ENCODE measurements at regions not wholly inside any gene's neighbourhood (a gene's known extent, or its start where the extent isn't known, plus 50 kb on each side); places are given as distances from the start of the nearest gene placed in this dataset.

GRCh38 chr2:104415284-104415683 is 438.6 kb upstream of the POU3F3 start:
- Histone ChIP-seq H3K9me3 (no peaks in the 10 kb centered on the region), H3K4me3 (no peak overlapping the region), H3K27me3 (no peaks in the 10 kb centered on the region), H3K36me3 (no peaks in the 10 kb centered on the region)
- DNase-seq, result no peak

- Histone ChIP-seq H3K27me3 (no peaks in the 10 kb centered on the region), H3K36me3 (no peaks in the 10 kb centered on the region), H3K9me3 (no peaks in the 10 kb centered on the region), H3K4me3 (no peak overlapping the region)
- DNase-seq, result no peak
These were observed 437.4 kb upstream of the POU3F3 start for GRCh38 chr2:104416339-104417000.

DNA sequence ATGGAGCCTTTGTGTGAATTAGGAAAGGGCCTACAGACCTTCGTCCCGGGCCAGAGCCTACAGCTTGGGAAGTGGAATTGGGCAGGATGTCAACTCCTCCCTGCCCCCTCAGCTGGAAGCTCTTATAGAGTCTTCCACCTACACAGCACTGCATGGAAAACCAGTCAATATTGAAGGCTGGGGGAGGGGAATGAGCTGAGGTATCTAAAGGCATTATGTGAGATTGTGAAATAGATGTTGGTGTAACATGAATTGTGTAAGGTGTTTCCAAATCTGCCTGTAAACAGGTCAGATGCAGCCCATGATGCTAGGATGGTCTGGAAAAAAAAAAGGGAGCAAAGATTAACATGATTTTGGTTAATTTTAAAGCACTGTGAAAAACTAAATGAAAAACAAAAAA is 433.5 kb upstream of the POU3F3 start:
- no peak for DNase-seq
- H3K27me3 ChIP-seq, result no peaks in the 10 kb centered on the region

DNA sequence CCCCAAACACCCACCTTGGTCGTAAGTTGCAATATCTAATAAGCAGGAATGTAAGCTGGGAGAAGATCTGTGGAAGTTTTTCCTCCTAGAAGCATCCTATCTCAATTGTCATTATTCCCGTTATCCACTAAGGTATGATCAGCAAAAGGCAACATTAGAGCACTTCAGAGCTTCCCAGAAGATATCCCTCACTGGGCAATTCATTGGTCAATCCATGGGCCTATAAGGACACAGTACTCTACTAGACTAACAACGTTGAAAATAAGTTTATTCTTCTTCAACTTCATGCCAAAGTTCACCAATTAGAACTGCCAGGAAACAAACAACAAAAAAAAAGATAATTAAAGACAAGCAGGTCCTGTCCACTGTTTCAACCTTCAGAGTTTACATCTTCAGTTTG is 433.0 kb upstream of the POU3F3 start:
- H3K27me3 ChIP-seq, result no peaks in the 10 kb centered on the region
- no peaks in the 10 kb centered on the region for H3K9me3 ChIP-seq
- no peak overlapping the region for H3K4me3 ChIP-seq
- no peaks in the 10 kb centered on the region for H3K36me3 ChIP-seq
- no peak for DNase-seq

More for the DNA sequence above, 433.5 kb upstream of the POU3F3 start:
- Histone ChIP-seq H3K9me3 (no peaks in the 10 kb centered on the region), H3K4me3 (no peak overlapping the region), H3K36me3 (no peaks in the 10 kb centered on the region)

DNA sequence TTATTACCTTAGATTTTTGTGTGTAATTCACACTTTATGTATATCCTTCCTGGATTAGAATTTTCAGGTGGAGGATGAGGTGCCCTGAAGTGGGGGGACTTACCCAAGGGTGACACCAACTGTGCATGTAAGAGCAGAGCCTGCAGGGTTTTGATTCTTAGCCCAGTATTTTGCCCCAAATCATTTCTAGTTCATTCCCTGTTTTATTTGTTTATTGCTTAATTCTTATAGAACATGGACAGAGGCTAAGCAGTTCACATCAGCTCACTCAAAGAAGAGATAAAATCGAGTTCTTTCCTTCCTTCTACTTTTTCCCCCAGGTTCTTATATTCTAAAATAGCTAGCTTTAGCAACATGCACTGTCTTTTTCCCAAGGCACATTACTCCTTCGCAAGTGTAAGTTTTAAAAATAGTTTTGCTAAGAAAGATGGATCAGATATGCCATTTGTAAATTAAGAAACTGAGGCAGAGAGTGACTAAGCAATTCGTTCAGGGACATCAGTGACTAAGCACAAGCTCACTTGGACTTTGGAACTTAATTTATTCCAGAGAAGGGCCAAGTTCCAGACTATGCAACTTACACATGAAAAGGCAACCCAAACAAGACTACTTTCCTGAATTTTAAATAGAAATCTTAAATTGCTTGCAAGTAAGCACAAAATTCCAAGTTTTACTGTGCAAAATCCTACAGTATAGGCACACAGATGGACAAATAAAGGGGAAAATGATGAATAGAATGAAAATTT is 427.9 kb upstream of the POU3F3 start:
- H3K9me3 ChIP-seq, result no peaks in the 10 kb centered on the region
- no peak for DNase-seq
- H3K36me3 ChIP-seq, result no peaks in the 10 kb centered on the region
- H3K27me3 ChIP-seq, result no peaks in the 10 kb centered on the region
- no peak overlapping the region for H3K4me3 ChIP-seq

DNA sequence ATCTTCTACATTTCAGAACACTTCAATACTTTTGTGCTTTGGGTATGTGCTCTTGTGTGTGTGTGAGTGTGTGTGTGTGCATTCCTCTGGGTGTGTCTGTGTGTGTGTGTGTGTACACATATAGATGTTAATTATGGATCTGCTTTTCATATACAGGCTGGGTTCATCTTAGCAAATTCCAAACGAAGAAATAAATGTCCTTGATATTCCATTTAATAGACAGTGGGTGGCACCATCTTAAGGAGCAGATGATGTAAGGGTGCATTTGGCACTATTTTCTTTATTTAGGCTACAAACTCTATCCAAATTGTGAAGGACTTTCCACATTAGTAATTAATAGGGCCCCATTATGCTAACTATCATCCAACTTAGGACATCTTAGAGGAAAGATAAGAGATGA is 425.8 kb upstream of the POU3F3 start:
- H3K27me3 ChIP-seq, result no peaks in the 10 kb centered on the region
- H3K9me3 ChIP-seq, result no peaks in the 10 kb centered on the region
- no peak for DNase-seq
- H3K36me3 ChIP-seq, result no peaks in the 10 kb centered on the region
- no peak overlapping the region for H3K4me3 ChIP-seq

- Histone ChIP-seq H3K27me3 (no peaks in the 10 kb centered on the region), H3K9me3 (no peaks in the 10 kb centered on the region), H3K4me3 (no peak overlapping the region), H3K36me3 (no peaks in the 10 kb centered on the region)
- no peak for DNase-seq
These were observed 424.1 kb upstream of the POU3F3 start for GRCh38 chr2:104429639-104430358.

- Histone ChIP-seq H3K9me3 (no peaks in the 10 kb centered on the region), H3K36me3 (no peaks in the 10 kb centered on the region), H3K4me3 (no peak overlapping the region), H3K27me3 (no peaks in the 10 kb centered on the region)
- DNase-seq, result no peak
These were observed 423.6 kb upstream of the POU3F3 start for GRCh38 chr2:104430359-104430740.

- H3K27me3 ChIP-seq, result no peaks in the 10 kb centered on the region
- no peak for DNase-seq
- no peaks in the 10 kb centered on the region for H3K9me3 ChIP-seq
- H3K36me3 ChIP-seq, result no peaks in the 10 kb centered on the region
- no peak overlapping the region for H3K4me3 ChIP-seq
These were observed 423.1 kb upstream of the POU3F3 start for GRCh38 chr2:104430852-104431251.

DNA sequence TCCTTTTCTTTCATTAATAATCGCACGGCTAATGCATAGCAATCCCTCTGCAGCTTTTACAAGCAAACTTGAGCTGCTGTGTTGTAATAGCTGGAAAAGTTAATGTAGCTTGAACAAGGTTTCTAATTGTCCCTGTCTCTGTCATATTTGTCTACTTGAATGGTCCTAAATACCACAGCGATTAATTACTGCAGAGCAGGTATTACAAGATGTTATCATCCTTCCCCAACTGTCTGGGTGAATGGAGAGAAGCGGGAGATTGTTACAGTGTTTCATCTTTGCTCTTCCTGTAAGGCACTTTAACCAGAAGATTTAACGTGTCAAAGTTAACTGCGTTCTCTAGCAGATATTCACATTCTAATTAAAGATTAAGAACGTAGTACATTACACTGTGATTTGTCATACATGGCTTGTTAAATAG is 422.2 kb upstream of the POU3F3 start:
- Histone ChIP-seq H3K36me3 (no peaks in the 10 kb centered on the region), H3K27me3 (no peaks in the 10 kb centered on the region), H3K4me3 (no peak overlapping the region), H3K9me3 (no peaks in the 10 kb centered on the region)
- no peak for DNase-seq

DNA sequence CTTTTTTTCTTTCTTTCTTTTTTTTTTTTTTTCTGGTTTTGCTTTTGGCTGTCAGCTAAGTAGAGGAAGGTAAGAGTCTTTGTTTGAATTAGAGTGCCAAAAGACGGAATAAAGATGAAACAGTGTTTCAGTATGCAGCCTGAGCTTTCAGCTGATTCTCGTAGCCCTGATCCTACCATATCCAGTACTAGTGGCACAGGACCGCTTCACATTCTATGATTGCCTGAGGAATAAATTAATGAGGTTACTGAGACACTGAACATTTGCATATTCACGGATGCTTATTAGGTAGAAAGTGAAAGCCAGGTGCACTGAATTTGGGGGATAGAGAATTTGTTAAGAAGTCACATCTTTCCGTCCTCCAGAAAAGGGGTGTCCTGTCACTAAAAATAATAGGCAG is 421.5 kb upstream of the POU3F3 start:
- Histone ChIP-seq H3K4me3 (no peak overlapping the region), H3K9me3 (no peaks in the 10 kb centered on the region), H3K27me3 (no peaks in the 10 kb centered on the region), H3K36me3 (no peaks in the 10 kb centered on the region)
- no peak for DNase-seq

DNA sequence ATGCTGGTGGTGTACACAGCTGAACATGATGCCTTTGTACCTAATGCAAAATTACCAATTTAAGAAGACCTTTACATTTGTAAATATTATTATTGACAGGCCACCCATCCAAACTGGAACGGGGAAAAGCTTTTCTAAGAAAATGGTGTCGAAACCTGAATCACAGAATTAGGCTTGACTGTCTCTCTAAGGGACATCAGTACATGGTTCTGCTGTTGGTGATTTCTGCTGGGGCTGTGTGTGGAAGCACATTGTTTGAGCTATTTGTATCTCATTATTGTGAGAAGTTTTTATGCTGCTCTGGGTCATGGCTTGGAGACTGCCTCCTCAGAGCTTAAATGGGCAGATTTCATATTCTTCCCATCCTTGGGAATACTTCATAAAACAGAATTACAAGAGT is 420.9 kb upstream of the POU3F3 start:
- DNase-seq, result no peak
- Histone ChIP-seq H3K36me3 (no peaks in the 10 kb centered on the region), H3K4me3 (no peak overlapping the region), H3K9me3 (no peaks in the 10 kb centered on the region), H3K27me3 (no peaks in the 10 kb centered on the region)

DNA sequence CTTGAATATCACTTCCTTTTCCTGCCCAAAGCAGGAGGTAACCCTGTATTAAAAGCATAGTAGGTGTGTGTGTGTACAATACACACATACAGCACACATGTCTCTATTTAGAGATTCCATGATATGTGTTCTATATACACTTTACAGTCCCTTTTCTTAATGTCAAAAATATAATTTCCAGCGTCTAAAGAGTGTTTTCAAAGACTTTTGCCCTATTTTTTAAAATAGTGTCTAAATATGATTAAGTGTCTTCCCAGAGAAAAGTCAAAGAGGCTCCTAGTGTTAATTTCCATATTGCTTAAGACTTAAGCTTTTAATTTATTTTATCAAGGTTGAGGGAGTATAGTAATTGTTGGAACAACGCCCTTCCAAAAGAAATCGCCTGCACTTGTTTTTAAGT is 420.3 kb upstream of the POU3F3 start:
- Histone ChIP-seq H3K9me3 (no peaks in the 10 kb centered on the region), H3K36me3 (no peaks in the 10 kb centered on the region)
- no peak for DNase-seq

DNA sequence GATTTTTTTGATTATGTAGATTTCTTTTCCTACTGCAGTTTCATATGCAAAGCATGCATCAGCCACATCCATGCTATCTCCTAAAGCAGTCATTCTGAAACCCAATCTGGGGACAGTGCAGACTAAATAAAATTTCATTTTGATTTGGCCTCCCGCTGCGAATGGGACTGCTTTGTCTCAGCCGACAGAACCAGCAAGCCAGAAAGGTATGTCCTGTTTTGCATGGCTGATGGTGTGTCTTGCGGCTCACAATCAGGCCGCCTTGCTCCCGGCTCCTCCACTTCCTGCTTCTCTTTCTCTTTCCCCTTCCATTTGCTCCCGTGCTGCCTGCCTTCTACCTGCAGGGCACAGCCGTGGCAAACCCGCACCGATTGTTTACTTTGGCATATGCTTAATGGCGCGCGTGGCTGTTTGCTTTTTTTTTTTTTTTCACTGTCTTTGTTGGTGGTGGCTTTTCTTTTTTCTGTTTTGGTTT is 419.6 kb upstream of the POU3F3 start:
- peak; percentile 0 for DNase-seq

More for the DNA sequence above, 420.3 kb upstream of the POU3F3 start:
- no peak overlapping the region for H3K4me3 ChIP-seq
- no peaks in the 10 kb centered on the region for H3K27me3 ChIP-seq

DNA sequence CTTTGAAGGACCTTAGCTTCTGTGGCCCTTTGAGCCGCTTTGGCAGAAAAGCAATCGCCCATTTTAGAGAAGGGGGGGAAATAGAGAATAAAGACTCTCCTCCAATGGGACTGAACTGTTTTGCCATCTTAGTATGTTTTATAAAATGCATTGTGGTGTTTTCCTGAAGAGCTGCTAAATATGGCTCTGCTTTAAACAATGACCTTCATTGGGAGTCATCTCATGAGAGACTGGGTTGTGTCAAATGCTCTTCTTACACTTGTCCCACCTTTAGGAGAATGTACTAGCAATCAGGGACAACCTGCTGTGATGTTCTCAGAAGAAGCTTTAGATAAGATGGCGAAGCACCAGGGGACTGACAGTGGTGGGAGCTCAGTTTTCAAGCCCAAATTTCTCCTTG is 418.9 kb upstream of the POU3F3 start:
- no peak overlapping the region for H3K4me3 ChIP-seq
- H3K36me3 ChIP-seq, result no peaks in the 10 kb centered on the region
- DNase-seq, result no peak
- H3K27me3 ChIP-seq, result no peaks in the 10 kb centered on the region
- H3K9me3 ChIP-seq, result no peaks in the 10 kb centered on the region

More for the DNA sequence above, 419.6 kb upstream of the POU3F3 start:
- Histone ChIP-seq H3K27me3 (no peaks in the 10 kb centered on the region), H3K9me3 (no peaks in the 10 kb centered on the region), H3K4me3 (no peak overlapping the region), H3K36me3 (no peaks in the 10 kb centered on the region)

DNA sequence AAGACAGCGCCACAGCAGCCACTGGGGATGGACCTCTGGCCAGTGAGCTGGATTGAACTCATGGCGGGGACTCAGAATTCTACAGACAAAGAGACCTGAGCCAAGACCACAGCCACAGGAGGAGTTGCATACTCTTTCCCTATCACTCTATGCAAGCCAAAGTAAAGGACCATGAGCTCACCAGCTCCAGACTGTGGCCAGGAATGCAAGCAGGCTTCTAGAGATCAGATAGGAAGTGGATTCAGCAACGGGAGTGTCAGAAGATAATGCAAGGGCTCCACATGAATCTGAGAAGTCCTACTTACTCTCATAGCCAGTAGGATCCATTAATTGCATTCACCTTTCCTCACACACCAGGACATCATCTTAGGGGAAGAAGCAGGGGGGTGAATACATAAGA is 415.4 kb upstream of the POU3F3 start:
- Histone ChIP-seq H3K36me3 (no peaks in the 10 kb centered on the region), H3K9me3 (no peaks in the 10 kb centered on the region), H3K4me3 (no peak overlapping the region), H3K27me3 (no peaks in the 10 kb centered on the region)
- no peak for DNase-seq

GRCh38 chr2:104443145-104443544 is 410.8 kb upstream of the POU3F3 start:
- no peaks in the 10 kb centered on the region for H3K27me3 ChIP-seq
- H3K36me3 ChIP-seq, result no peaks in the 10 kb centered on the region
- H3K4me3 ChIP-seq, result no peak overlapping the region
- no peaks in the 10 kb centered on the region; the same call in 1 of the 2 replicates for H3K9me3 ChIP-seq
- DNase-seq, result no peak

Data from MG63 (cell line).